OCI-LY7 (cell line): ENCODE measurements at regions not wholly inside any gene's neighbourhood (a gene's known extent, or its start where the extent isn't known, plus 50 kb on each side); places are given as distances from the start of the nearest gene placed in this dataset.

Experiments used
- EZH2phosphoT487 ChIP-seq: fragments of 200-600 bp; sonication (generic); IDR thresholded peaks from 2 replicates; pipeline ENCODE4 v1.6.1; 2018; ENCODE audit warnings: low read depth, borderline replicate concordance, mild to moderate bottlenecking, mixed run types, antibody characterized with exemption, low read length, moderate library complexity, mixed read lengths
- TF ChIP-seq, protein P1 (sequence below): fragments of 200-600 bp; sonication (generic); conservative IDR thresholded peaks from 2 replicates; pipeline ENCODE4 v1.5.1; 2014; ENCODE audit warnings: mild to moderate bottlenecking, antibody characterized with exemption, low read length, moderate library complexity, mixed read lengths

DNA sequence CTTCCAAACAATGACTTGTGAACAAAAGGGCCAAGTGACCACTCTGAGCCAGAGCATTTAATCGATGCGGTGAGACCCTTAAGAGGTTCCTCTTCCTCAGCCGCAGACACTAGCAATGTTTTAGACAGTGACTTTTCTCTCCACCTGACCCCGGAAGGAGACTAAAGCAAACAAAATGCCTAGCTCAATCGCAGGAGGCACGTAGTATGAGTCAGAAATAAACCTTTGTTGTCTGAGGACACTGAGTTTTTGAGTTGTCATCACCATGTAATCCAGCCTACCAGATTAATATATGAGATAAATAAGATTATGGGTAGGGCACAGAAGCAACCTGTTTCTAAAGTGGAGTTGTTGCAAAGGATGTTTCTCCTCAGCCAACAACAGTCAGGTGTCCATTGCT, 326.2 kb upstream of the DUSP10 start:
- TF ChIP-seq, protein P1, sequence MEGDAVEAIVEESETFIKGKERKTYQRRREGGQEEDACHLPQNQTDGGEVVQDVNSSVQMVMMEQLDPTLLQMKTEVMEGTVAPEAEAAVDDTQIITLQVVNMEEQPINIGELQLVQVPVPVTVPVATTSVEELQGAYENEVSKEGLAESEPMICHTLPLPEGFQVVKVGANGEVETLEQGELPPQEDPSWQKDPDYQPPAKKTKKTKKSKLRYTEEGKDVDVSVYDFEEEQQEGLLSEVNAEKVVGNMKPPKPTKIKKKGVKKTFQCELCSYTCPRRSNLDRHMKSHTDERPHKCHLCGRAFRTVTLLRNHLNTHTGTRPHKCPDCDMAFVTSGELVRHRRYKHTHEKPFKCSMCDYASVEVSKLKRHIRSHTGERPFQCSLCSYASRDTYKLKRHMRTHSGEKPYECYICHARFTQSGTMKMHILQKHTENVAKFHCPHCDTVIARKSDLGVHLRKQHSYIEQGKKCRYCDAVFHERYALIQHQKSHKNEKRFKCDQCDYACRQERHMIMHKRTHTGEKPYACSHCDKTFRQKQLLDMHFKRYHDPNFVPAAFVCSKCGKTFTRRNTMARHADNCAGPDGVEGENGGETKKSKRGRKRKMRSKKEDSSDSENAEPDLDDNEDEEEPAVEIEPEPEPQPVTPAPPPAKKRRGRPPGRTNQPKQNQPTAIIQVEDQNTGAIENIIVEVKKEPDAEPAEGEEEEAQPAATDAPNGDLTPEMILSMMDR, result no peak
- no peak for TF ChIP-seq EZH2phosphoT487
